Tibial nerve (tissue), 3 donors: ENCODE measurements at regions not wholly inside any gene's neighbourhood (a gene's known extent, or its start where the extent isn't known, plus 50 kb on each side); places are given as distances from the start of the nearest gene placed in this dataset.

Experiments
- EP300 ChIP-seq, 2 donors: sonication (generic); formaldehyde crosslinking; IDR thresholded peaks; one replicate each; pipeline ENCODE4 v1.6.1; 2017; ENCODE audit warnings: antibody characterized with exemption in 2 of 2, mild to moderate bottlenecking in 1 of 2
- POLR2A ChIP-seq, 2 donors: fragments of 450-650 bp; IDR thresholded peaks; one replicate each; pipeline ENCODE4 v1.6.1; 2017; ENCODE audit warnings: antibody characterized with exemption in 2 of 2, mild to moderate bottlenecking in 2 of 2, moderate library complexity in 2 of 2

- no peak for TF ChIP-seq EP300 (IDR thresholded peaks at IDR 0.05)
- TF ChIP-seq POLR2A (IDR thresholded peaks at IDR 0.05) = no peak
Observed at GRCh38 chr5:19031491-19031890, 956.5 kb downstream of the CDH18 start.
